Ishikawa (cell line): ENCODE measurements at regions not wholly inside any gene's neighbourhood (a gene's known extent, or its start where the extent isn't known, plus 50 kb on each side); places are given as distances from the start of the nearest gene placed in this dataset.

Source experiments
- CREB1 ChIP-seq: IDR thresholded peaks from 2 replicates; pipeline ENCODE4 v1.6.1; 2012; ENCODE audit warnings: low read depth
- EGR1 ChIP-seq: IDR thresholded peaks from 2 replicates; pipeline ENCODE4 v1.6.1; 2012
- EP300 ChIP-seq: IDR thresholded peaks from 2 replicates; pipeline ENCODE4 v1.6.1; 2012; ENCODE audit warnings: borderline replicate concordance
- FOXM1 ChIP-seq: IDR thresholded peaks from 2 replicates; pipeline ENCODE4 v1.6.1; 2012; ENCODE audit warnings: low read depth, borderline replicate concordance
- NFIC ChIP-seq: IDR thresholded peaks from 2 replicates; pipeline ENCODE4 v1.6.1; 2012
- RAD21 ChIP-seq: IDR thresholded peaks from 2 replicates; pipeline ENCODE4 v1.6.1; 2012; ENCODE audit warnings: low read depth
- TAF1 ChIP-seq: IDR thresholded peaks from 2 replicates; pipeline ENCODE4 v1.6.1; 2012; ENCODE audit warnings: low read depth, mild to moderate bottlenecking
- TCF12 ChIP-seq: IDR thresholded peaks from 2 replicates; pipeline ENCODE4 v1.6.1; 2012; ENCODE audit warnings: low read depth
- YY1 ChIP-seq: IDR thresholded peaks from 2 replicates; pipeline ENCODE4 v1.6.1; 2012; ENCODE audit warnings: low read depth
- TF ChIP-seq, protein P1 (sequence below): IDR thresholded peaks from 2 replicates; pipeline ENCODE4 v1.6.1; 2012; ENCODE audit warnings: low read depth, mild to moderate bottlenecking

DNA sequence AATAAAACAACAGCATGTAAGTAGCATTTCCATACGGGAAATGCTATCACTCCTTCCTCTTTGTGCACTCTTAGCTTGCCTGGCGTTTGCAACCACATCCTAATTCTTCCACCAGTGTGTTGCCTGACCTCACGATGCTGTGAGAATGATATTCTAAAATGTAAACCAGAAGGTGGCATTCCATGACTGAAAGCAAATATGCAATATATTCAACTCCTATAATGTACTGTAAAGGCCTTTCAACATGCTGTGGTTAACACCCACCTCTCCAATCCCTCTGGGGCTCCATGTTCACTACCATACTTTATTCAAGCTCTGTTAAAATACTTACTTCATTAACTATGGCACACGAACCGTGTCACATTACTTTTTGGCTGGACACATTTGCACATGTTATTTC is 420.6 kb upstream of the DEPDC1 start:
- no peak for TF ChIP-seq EGR1
- no peak for TF ChIP-seq EP300
- no peak for TF ChIP-seq RAD21
- no peak for TF ChIP-seq NFIC
- TF ChIP-seq, protein P1, sequence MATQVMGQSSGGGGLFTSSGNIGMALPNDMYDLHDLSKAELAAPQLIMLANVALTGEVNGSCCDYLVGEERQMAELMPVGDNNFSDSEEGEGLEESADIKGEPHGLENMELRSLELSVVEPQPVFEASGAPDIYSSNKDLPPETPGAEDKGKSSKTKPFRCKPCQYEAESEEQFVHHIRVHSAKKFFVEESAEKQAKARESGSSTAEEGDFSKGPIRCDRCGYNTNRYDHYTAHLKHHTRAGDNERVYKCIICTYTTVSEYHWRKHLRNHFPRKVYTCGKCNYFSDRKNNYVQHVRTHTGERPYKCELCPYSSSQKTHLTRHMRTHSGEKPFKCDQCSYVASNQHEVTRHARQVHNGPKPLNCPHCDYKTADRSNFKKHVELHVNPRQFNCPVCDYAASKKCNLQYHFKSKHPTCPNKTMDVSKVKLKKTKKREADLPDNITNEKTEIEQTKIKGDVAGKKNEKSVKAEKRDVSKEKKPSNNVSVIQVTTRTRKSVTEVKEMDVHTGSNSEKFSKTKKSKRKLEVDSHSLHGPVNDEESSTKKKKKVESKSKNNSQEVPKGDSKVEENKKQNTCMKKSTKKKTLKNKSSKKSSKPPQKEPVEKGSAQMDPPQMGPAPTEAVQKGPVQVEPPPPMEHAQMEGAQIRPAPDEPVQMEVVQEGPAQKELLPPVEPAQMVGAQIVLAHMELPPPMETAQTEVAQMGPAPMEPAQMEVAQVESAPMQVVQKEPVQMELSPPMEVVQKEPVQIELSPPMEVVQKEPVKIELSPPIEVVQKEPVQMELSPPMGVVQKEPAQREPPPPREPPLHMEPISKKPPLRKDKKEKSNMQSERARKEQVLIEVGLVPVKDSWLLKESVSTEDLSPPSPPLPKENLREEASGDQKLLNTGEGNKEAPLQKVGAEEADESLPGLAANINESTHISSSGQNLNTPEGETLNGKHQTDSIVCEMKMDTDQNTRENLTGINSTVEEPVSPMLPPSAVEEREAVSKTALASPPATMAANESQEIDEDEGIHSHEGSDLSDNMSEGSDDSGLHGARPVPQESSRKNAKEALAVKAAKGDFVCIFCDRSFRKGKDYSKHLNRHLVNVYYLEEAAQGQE = no peak
- TF ChIP-seq TCF12 = no peak
- no peak for TF ChIP-seq TAF1
- TF ChIP-seq FOXM1 = no peak
- TF ChIP-seq CREB1 = no peak
- TF ChIP-seq YY1 = no peak
